GM19468 (cell line): ENCODE measurements at regions not wholly inside any gene's neighbourhood (a gene's known extent, or its start where the extent isn't known, plus 50 kb on each side); places are given as distances from the start of the nearest gene placed in this dataset.
"Not testable (repeated sequence)": the region's sequence is repeated elsewhere in the genome, so short reads cannot be mapped to it uniquely, and the experiment has no call there.

Experiments used
- ATAC-seq: cut with Tn5 transposase; IDR thresholded peaks from one replicate; pipeline ENCODE4 v1.9.1; 2021; ENCODE audit warnings: mild to moderate bottlenecking, moderate library complexity, moderate number of reproducible peaks; ENCODE audit not compliant: unreplicated experiment; ENCODE audit errors: extremely low read depth

DNA sequence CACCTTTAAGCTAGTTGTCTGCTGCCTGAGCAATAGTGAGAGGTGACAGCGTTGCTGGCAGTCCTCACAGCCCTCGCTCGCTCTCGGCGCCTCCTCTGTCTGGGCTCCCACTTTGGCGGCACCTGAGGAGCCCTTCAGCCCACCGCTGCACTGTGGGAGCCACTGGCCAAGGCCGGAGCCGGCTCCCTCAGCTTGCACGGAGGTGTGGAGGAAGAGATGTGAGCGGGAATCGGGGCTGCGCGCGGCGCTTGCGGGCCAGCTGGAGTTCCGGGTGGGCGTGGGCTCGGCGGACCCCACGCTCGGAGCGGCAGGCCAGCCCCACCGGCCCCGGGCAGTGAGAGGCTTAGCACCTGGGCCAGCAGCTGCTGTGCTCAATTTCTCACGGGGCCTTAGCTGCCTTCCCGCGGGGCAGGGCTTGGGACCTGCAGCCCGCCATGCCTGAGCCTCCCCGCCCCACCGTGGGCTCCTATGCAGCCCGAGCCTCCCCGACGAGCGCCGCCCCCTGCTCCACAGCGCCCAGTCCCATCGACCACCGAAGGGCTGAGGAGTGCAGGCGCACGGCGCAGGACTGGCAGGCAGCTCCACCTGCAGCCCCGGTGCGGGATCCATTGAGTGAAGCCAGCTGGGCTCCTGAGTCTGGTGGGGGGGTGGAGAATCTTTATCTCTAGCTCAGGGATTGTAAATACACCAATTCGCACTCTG lies 1424.5 kb downstream of the EFNA5 start:
- not testable (repeated sequence) for ATAC-seq

DNA sequence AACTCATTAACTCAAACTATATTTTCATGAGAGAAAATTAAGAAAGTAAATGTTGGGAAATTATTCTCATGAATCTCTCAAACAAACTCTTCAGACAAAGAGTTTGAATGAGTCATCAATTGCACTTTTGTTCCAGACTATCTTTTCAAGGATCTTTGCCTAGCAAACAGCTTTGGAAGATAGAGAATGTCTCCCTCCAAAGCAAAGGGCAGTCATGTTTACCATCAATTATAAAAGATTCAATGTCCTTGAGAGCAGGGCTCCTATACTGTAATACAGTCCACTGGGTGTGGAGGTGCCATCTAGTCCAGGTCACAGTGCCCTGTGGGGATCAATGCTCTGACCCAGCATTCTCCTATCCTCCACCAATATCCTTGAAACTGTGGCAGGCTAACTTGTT lies 1429.3 kb downstream of the EFNA5 start:
- ATAC-seq: no peak

DNA sequence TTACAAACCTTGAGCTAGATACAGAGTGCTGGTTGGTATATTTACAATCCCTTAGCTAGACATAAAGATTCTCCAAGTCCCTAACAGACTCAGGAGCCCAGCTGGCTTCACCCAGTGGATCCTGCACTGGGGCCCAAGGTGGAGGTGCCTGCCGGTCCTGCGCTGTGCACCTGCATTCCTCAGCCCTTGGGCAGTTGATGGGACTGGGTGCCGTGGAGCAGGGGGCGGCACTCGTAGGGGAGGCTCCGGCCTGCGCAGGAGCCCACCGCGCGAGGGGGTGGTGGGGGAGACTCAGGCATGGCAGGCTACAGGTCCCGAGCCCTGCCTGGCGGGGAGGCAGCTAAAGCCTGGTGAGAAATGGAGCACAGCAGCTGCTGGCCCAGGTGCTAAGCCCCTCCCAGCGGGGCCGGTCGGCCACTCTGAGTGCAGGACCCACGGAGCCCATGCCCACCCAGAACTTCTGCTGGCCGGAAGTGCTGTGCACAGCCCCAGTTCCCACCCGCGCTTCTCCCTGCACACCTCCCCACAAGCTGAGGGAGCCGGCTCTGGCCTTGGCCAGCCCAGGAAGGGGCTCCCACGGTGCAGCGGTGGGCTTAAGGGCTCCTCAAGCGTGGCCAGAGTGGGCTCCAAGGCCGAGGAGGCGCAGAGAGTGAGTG lies 1464.7 kb downstream of the EFNA5 start:
- no peak for ATAC-seq

DNA sequence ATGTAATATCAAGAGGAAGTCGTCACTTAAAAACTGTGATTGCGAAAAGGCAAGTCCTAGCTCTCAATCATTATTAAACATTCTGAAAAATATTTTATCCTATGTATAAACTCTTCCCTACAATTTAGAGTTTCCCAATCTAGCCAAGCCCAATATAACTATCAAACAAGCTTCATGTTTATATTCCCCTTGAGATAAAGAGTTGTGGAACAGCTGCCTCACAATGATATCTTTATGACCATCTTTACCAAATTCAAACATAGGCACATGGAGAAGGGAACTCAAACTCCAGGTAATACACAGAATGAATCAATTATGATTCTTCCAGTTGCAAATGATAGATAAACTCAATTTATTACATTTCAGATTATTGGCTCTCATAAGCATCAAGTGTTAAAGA lies 1468.7 kb downstream of the EFNA5 start:
- no peak for ATAC-seq

DNA sequence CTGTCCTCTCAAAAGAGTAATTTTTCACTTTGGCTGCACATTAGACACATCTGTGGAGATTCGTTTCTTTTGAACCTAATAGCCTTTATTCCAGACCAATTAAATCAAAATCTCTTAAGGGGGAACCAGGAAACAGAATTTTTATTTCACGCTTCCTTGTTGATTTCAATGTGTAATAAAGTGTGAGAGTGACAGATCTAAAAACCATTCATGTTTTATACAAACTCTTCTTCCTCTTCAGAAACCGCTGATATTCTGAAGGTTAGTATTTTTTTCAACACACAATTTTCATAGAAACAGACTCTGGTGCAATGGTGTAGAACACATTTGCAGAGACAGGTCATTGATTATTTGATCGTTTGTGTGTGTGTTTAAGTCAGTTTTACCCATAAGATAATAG lies 1469.8 kb downstream of the EFNA5 start:
- ATAC-seq: no peak

DNA sequence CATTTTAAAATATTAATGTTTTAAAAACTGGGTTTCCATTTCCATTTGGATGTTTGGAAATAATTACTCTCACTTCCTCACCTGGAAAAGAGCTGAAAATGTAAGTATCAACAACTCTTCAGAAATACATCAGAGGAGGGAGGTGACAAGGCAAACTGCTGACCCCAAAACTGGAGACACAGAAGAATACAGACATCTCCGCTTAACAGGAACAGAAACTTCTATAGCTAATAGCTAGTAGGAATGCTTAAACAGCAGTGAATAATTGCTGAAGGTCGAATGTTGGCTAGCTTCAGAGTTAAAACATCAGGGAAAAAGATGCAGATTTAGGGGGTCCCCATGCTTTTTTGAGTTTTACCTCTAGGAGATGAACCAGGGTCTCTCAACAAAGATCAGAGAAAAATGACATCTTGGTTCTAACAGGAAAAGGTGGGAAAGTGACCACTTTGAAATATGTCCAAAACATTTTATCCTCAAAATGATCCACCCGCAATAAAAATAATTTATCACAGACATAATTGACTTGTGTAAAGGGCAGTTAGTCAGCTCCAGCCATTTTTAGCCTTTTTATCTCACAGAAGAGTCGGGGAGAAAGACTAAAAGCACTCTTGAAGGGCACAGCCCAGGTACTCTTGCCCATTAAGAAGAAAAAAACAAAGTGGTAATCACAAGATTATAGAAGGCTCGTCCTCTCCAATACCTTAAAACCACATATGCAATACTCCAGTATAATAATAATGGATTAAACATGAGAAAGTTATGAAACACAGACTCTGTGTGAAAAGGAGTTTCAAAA lies 1474.9 kb downstream of the EFNA5 start:
- ATAC-seq: no peak

DNA sequence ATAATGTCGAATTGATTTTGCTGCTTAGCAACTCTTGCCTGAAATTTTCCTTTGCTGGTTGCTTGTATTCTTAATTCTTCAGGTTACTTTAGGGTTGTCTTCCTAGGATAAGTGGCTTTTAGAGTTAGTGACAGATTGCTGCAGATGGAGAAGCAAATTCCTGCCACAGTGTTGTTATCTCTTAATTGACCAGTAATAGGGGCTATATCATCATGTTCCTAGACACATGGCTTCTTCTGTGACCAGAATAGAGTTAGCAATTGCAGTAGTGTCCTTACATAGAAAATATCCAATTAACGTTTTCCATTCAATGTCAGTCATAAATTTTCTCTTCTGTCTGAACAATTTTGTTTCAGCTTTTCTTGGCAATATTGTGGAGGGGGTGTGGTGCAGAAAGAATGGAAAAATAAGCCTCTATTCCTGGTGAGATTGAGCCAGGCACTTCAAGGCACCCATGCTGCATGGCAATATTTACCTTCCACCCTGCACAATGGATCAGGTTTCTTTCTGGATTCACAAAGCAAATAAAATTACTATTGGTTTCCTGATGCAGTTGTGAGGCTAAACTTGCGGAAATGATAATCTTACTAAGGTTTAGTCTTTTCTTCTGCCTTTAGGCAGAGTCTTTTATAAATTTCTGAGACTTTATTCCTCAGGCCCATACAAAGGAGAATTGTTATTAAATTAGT lies 1481.5 kb downstream of the EFNA5 start:
- ATAC-seq: no peak

DNA sequence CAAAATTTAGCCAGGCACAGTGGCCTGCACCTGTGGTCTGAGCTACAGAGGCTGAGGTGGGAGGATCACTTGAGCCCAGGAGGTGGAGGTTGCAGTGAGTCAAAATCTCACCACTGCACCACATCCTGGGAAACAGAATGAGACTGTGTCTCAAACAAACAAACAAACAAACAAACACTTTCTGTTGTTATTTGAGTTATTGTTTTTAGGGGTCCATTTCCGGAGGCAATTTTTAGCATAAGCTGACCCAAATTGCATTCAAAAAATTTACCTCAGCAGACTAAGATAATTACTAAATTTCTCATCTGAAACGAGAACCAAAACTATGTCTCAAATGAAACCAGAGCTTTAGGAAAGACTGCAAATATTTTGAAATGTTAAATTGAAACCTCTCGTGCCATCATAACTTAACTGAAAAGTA lies 1485.1 kb downstream of the EFNA5 start:
- no peak for ATAC-seq

DNA sequence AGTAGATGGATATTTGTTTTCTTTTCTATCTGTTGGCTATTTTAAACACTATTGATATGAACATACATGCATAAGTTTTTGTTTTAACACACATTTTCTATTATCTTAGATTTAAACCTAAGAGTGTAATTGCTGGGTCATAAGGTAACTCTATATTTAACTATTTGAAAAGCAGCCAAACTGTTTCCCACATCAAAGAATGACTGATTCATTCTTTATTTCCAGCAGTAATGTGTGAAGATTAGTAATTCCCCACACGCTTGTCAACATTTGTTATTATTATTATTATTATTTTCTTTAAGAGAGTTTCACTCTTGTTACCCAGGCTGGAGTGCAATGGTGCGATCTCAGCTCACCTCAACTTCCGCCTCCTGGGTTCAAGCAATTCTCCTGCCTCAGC lies 1495.8 kb downstream of the EFNA5 start:
- no peak for ATAC-seq

DNA sequence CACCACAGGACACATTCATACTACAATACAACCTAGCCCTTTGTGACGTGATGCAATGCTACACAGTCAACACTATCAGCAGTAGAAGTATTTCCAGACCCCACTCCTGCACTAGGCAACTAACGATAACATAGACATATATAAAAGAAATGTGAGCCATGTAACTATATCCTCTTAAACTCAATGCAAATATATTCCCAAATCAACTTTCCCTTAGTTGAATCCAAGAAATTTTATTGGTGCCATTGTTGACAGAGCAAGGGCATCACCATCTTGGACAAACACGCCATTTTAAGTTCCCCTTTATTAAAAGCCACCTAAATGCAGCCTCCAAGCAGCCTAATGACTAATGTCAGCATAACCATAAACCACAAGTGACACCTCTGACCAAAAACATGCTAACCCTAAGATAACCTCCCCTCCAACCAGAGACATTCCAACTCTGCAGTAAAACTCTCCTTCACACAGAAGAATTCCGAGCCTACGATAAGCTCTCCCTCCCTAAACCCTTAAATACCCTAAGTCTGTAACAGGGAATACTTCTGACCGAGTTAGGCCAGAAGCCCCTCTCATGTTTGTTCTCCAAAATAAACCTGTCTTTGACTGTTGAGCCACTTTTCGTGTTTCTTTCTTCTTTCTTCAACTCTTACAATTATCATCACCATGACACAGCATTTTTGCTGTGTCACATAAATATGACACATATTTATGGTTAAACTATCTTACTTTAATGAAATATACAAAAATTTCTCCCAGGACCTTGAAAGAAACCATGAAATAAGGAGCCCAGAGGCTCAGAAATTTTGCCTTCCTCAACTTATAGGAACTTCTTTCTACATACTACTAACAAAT lies 1497.8 kb downstream of the EFNA5 start:
- no peak for ATAC-seq

DNA sequence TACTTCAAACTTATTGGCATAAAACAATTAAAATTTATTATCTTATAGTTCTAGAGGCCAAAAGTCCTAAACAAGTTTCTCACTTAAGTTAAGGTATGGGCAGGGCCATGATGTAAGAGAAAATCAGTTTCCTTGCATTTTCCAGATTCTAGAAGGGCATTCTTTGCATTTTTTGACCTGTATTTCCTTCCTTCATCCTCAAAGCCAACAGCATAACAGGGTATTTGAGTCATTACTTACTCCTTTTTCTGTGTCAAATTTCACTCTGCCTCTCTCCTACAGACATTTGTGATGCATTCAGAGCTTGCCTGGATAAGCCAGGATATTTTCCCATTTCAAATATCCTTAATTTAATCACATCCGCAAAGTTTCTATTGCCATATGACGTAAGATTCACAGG lies 1499.0 kb downstream of the EFNA5 start:
- no peak for ATAC-seq

DNA sequence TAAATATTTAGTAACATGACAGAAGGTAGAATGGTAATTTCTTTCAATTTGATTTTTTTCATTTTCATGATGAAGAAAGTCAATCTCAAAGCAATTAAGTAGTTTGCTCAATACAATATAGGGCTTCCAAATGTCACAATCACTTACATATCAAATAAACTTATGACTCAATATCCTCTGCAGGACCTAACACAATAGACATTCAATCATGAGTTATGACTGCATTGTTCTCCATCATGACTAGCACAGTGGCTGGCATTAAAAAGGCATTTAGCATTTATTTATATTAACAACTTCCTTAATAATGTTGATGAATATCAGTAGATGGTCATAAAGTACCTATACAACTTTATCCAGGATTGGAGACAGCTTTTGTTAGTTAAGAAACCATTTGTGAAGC lies 1499.6 kb downstream of the EFNA5 start:
- ATAC-seq: no peak

DNA sequence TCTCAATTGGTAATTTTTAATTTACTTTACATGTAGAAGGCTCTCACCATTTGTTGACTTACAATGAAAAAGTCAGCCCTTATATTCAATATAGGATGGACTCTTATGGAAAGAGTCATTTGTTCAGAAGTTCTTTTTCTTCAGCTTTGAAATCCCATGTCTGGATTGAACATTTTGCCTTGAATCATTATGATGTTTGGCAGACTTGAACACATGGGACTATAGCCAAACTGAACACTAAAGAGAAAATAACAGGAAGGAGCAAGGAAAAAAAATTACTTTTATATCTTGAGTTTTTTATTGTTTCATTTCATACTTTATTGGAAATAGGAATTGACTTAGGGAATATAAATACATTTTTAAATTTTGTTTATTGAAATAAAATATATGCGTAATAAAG lies 1503.0 kb downstream of the EFNA5 start:
- ATAC-seq: no peak

DNA sequence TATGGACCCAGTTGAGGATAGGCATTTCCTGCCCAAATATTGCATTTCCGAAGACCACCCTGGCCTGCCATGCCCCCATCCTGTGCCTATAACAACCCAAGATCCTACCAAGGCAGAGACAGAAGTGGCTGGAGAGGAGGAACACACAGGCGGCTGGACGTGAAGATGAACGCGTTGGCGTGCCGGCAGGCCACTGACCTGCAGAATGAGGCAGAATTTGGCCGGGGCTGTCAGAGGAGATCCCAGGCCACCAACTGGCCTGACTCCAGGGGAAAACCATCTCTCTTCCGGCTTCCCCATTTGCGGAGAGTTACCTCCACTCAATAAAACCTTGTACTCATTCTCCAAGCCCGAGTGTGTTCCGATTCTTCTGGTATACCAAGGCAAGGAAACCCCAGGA lies 1507.5 kb downstream of the EFNA5 start:
- no peak for ATAC-seq

DNA sequence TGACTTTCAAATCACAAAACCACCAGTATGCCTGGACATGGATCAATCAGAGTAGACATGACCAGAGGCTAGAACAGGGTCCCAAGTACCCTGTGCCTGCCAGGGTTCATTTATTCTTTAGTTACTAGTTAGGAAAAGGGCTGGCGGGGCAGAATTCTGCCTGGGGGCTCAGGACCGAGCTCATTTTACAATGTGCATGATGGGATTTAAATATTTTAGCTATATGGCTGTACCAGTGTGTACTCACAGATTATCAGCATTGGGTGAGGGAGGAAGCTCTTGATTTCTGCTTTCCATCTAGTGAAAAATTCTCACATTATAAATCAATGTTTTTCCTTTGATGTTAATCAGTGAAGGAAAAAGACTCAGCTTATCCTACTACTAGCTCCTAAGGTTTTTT lies 1511.1 kb downstream of the EFNA5 start:
- ATAC-seq: no peak

DNA sequence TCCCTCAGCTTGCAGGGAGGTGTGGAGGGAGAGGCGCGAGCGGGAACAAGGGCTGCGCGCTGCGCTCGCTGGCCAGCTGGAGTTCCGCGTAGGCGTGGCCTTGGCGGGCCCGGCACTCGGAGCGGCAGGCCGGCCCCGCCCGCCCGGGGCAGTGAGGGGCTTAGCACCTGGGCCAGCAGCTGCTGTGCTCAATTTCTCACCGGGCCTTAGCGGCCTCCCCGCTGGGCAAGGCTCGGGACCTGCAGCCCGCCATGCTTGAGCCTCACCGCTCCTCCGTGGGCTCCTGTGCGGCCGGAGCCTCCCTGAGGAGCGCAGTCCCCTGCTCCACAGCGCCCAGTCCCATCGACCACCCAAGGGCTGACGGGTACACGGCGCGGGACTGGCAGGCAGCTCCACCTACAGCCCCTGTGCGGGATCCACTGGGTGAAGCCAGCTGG lies 1516.4 kb downstream of the EFNA5 start:
- no peak for ATAC-seq

DNA sequence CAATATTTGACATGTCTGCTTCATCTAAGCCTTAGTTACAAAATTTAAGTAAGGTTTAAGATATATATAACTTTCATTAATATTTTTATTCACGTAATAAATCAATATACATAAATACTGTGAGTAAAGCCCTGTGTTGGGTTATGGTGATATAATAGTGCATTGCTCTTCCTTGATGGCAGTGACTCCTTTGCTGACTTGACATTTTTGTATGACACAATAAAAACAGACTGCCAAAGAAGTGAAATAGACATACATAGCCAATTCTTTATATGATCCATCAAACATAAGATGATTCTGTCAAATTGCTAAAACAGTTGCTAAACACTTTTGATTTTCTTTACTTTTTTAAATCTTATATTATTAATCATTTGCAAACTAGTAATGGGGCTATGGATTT lies 1518.2 kb downstream of the EFNA5 start:
- ATAC-seq: no peak

DNA sequence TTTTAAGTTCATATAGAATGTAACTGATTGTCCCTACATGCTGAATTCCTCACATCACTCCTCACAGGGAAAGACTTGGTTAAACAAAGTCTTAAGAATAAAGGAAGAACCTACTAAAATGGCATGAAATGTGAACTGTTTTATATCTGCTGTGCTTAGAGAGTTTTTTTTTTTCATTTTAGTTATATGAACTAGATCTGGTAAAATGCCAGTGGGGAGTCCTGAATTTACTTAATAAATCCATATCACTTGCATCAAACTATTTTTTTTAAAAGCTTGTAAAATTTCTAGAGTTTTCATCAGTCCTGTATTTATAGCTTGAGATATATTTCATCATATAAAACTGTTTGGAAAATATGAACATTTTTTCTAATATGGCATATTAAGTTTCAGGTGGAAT lies 1528.6 kb downstream of the EFNA5 start:
- no peak for ATAC-seq

DNA sequence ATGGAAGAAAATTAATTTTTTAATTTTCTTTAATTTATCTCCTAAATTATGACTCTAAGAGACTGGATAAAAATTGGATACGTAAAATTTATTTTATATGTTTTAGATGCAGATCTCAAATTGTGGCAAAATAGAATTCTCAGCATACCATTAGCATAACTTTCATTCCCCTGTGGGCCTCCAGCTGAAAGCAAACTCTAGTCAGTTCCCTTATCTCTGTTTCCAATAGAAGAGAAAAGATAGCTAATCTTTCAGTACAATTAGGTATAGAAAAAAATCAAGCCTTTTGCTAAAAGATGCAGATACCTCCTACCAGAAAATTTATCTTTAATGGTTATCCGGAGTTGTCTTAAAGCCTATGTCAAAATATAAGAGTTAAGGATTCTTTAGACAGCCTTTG lies 1530.6 kb downstream of the EFNA5 start:
- no peak for ATAC-seq

DNA sequence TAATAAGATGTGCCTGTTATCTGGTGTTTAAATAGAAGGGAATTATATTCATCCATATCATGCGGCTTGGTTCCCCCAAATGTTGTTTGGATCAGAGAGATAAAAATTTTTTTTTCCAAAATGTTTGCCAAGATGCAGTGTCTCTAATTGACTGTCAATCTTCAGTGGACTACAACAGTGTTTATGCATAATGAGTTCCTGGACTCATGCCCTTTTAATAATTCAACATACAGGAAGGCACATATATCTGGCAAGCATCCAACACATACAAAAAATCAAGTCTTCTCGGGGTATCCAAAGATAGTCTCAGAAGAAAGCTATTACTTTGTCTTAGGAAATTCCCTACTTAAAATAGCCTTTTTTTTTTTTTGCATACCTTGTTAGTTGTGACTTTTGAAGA lies 1534.7 kb downstream of the EFNA5 start:
- no peak for ATAC-seq
